ENCODE measurements at regions not wholly inside any gene's neighbourhood (a gene's known extent, or its start where the extent isn't known, plus 50 kb on each side); places are given as distances from the start of the nearest gene placed in this dataset.
"Not testable (repeated sequence)": the region's sequence is repeated elsewhere in the genome, so short reads cannot be mapped to it uniquely, and the experiment has no call there.

DNA sequence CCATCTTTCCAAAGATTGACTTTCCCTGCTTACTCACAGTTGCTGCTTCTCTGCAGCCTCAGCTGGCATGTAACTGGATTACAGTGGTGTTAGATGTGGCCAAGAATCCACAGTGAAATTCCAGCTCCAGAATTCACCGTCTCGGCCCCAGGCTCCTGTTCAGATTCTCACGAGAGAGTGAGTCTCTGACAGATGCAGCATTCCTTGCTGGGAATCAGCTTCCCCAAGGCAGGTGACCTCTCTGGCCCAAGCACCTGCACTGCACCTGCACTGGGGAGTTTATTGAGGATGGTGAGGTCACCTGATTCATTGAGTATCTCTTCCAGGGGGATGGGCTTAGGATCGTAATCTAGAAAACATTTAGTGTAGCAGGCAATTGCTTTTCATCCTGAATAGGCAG is 600.5 kb upstream of the RBFOX1 start:
- Histone ChIP-seq H3K4me1 (no peaks in the 10 kb centered on the region), H3K36me3 (no peaks in the 10 kb centered on the region), H3K9me3 (no peaks in the 10 kb centered on the region), H3K27me3 (no peaks in the 10 kb centered on the region), H3K4me3 (no peak overlapping the region), H3K27ac (no peak overlapping the region)
- ATAC-seq (ENCODE audit: low FRiP score in 2 of 2) = no peak
- TF ChIP-seq, protein P1, sequence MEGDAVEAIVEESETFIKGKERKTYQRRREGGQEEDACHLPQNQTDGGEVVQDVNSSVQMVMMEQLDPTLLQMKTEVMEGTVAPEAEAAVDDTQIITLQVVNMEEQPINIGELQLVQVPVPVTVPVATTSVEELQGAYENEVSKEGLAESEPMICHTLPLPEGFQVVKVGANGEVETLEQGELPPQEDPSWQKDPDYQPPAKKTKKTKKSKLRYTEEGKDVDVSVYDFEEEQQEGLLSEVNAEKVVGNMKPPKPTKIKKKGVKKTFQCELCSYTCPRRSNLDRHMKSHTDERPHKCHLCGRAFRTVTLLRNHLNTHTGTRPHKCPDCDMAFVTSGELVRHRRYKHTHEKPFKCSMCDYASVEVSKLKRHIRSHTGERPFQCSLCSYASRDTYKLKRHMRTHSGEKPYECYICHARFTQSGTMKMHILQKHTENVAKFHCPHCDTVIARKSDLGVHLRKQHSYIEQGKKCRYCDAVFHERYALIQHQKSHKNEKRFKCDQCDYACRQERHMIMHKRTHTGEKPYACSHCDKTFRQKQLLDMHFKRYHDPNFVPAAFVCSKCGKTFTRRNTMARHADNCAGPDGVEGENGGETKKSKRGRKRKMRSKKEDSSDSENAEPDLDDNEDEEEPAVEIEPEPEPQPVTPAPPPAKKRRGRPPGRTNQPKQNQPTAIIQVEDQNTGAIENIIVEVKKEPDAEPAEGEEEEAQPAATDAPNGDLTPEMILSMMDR (IDR thresholded peaks at IDR 0.05) = no peak
- TF ChIP-seq EP300 (IDR thresholded peaks at IDR 0.05) = no peak
- no peak for TF ChIP-seq POLR2AphosphoS5 (IDR thresholded peaks at IDR 0.05)
- TF ChIP-seq POLR2A (IDR thresholded peaks at IDR 0.05) = no peak
- 67 to 68% methylated on average over 4 of the region's 4 CpGs for WGBS, 2 donors
- DNase-seq = no peak

DNA sequence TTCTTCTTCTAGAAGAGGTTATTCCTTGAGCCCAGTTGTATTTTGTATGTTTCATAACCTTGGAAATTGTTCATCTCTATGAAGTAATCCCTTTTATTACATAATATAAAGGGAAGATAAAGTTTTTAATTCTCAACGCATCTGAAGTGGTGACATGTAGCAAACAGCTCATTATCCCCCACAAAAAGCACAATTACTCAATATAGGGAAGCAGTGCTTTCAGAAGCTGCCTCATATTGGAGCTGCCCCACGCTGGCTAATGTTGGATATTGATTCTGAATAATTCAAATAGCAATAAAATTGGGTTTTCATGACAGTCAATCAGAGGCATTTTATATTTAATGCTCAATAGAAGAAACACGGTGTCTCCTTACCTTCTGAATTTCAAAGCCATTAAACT is 604.3 kb upstream of the RBFOX1 start:
- no peak for DNase-seq
- Histone ChIP-seq H3K27me3 (no peaks in the 10 kb centered on the region), H3K9me3 (no peaks in the 10 kb centered on the region), H3K36me3 (no peaks in the 10 kb centered on the region), H3K27ac (no peak overlapping the region), H3K4me3 (no peak overlapping the region), H3K4me1 (no peaks in the 10 kb centered on the region)
- ATAC-seq (ENCODE audit: low FRiP score in 2 of 2) = no peak
- no peak for TF ChIP-seq POLR2A (IDR thresholded peaks at IDR 0.05)
- no peak for TF ChIP-seq POLR2AphosphoS5 (IDR thresholded peaks at IDR 0.05)
- TF ChIP-seq, protein P1 (IDR thresholded peaks at IDR 0.05) = no peak
- no peak for TF ChIP-seq EP300 (IDR thresholded peaks at IDR 0.05)
- 66 to 70% methylated on average over 3 of the region's 3 CpGs for WGBS, 2 donors

DNA sequence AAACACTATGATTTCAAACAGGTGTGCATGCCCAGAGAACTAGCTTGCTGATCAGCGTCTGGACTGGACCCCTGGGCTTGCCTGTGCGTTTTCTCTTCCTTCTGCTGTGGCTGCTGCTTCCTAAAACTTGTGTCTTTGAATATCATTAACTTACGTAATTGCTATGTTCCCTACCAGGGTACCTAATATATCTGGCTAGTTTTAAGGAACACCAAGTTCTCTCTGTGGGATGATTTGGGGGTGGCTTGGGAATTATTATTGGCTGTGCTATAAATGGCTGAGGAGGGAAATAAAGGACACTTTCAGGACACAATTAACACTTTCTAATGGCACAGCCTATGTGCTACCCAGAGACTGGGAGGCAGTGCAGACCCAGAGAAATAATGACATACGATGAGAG is 606.0 kb upstream of the RBFOX1 start:
- Histone ChIP-seq H3K4me1 (no peaks in the 10 kb centered on the region), H3K27ac (no peak overlapping the region), H3K36me3 (no peaks in the 10 kb centered on the region), H3K9me3 (no peaks in the 10 kb centered on the region), H3K4me3 (no peak overlapping the region), H3K27me3 (no peaks in the 10 kb centered on the region)
- DNase-seq (no peak), ATAC-seq (ENCODE audit: low FRiP score in 2 of 2) (no peak)
- 49 to 62% methylated on average over 4 of the region's 4 CpGs for WGBS, 2 donors
- no peak for TF ChIP-seq EP300 (IDR thresholded peaks at IDR 0.05)
- TF ChIP-seq, protein P1 (IDR thresholded peaks at IDR 0.05) = no peak
- no peak for TF ChIP-seq POLR2AphosphoS5 (IDR thresholded peaks at IDR 0.05)
- no peak for TF ChIP-seq POLR2A (IDR thresholded peaks at IDR 0.05)

DNA sequence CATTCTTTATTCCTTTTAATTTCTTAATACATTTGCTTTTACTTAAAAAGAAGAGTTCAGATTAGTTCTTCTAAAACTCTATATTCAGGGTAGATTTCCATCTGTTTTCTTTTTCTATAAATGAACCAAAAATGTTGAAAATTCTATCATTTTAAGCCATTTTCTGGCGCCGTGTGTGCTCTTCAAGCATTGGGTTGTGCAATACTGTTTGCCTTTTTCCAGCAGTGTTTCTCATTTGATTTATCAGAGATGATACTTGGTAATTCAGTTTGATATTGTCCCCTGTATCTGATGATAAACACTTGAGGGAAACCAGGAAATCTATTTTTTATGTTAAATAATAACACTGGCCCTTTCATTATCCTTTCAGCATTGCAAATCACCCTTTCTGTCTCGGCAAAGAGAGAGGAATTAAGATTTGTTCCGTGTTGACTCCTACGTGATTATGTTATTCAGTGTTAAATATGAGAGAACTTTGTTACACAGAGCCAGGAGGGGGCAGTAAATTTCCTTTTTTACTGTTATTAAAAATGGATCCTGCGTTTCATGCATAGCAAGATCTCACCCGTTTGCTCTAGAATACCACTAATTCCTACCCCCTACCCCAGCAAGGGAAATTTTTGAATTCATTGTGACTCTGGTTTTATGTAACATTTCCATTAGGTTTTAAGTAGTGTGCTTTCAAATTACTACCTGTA is 606.9 kb upstream of the RBFOX1 start:
- Histone ChIP-seq H3K36me3 (no peaks in the 10 kb centered on the region), H3K27me3 (no peaks in the 10 kb centered on the region), H3K4me3 (no peak overlapping the region), H3K9me3 (no peaks in the 10 kb centered on the region), H3K27ac (no peak overlapping the region), H3K4me1 (no peaks in the 10 kb centered on the region)
- TF ChIP-seq, protein P1 (IDR thresholded peaks at IDR 0.05) = no peak
- TF ChIP-seq POLR2AphosphoS5 (IDR thresholded peaks at IDR 0.05) = no peak
- TF ChIP-seq POLR2A (IDR thresholded peaks at IDR 0.05) = no peak
- TF ChIP-seq EP300 (IDR thresholded peaks at IDR 0.05) = no peak
- DNase-seq (no peak), ATAC-seq (ENCODE audit: low FRiP score in 2 of 2) (peak in 1 of 2 donors; percentile 43)
- WGBS, 2 donors = 33 to 38% methylated on average over 7 of the region's 7 CpGs

DNA sequence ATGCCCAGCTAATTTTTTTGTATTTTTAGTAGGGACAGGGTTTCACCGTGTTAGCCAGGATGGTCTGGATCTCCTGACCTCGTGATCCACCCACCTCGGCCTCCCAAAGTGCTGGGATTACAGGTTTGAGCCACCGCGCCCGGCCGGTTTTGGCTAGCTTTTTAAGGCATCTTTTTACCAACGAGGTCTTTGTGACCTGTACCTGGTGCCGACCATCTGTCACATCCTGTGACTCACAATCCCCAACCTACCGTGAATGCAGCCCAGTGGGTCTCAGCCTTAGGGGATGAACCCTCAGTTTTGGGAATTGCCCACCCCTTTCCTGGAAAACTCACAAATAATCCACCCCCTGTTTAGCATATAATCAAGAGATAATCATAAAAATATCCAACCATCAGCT is 607.4 kb upstream of the RBFOX1 start:
- DNase-seq = peak in 1 of 2 donors; percentile 33
- H3K9me3 ChIP-seq; H3K27ac ChIP-seq; H3K4me1 ChIP-seq; H3K4me3 ChIP-seq; H3K27me3 ChIP-seq; ATAC-seq (ENCODE audit: low FRiP score in 2 of 2); H3K36me3 ChIP-seq: not testable (repeated sequence)
- WGBS, 2 donors = 87 to 93% methylated on average over 10 of the region's 10 CpGs
